ENCODE measurements at regions not wholly inside any gene's neighbourhood (a gene's known extent, or its start where the extent isn't known, plus 50 kb on each side); places are given as distances from the start of the nearest gene placed in this dataset.

- TF ChIP-seq CTCF (IDR thresholded peaks at IDR 0.05; ENCODE audit: extremely low read depth, insufficient read depth, missing control alignments): no peak
- in situ Hi-C loops (cut with MboI; ENCODE audit: low pct_unique_long_range_greater_than_20kb, low sequenced_read_pairs, unreplicated experiment): no loop called here
- no peak for DNase-seq (ENCODE audit: low spot score)
Observed at GRCh38 chr1:238281418-238281817, 390.7 kb upstream of the ZP4 start.

GRCh38 chr1:238279694-238280380 is 389.1 kb upstream of the ZP4 start:
- TF ChIP-seq CTCF (IDR thresholded peaks at IDR 0.05; ENCODE audit: extremely low read depth, insufficient read depth, missing control alignments): no peak
- no peak for DNase-seq (ENCODE audit: low spot score)
- in situ Hi-C loops (cut with MboI; ENCODE audit: low pct_unique_long_range_greater_than_20kb, low sequenced_read_pairs, unreplicated experiment): no loop called here

- no peak for TF ChIP-seq CTCF (IDR thresholded peaks at IDR 0.05; ENCODE audit: extremely low read depth, insufficient read depth, missing control alignments)
- DNase-seq (ENCODE audit: low spot score): no peak
- in situ Hi-C loops (cut with MboI; ENCODE audit: low pct_unique_long_range_greater_than_20kb, low sequenced_read_pairs, unreplicated experiment): no loop called here
Observed at GRCh38 chr1:238272145-238272544, 381.4 kb upstream of the ZP4 start.

GRCh38 chr1:238265866-238266265 is 375.1 kb upstream of the ZP4 start:
- no peak for TF ChIP-seq CTCF (IDR thresholded peaks at IDR 0.05; ENCODE audit: extremely low read depth, insufficient read depth, missing control alignments)
- no peak for DNase-seq (ENCODE audit: low spot score)
- in situ Hi-C loops (cut with MboI; ENCODE audit: low pct_unique_long_range_greater_than_20kb, low sequenced_read_pairs, unreplicated experiment): no loop called here

GRCh38 chr1:238264951-238265350 is 374.2 kb upstream of the ZP4 start:
- no peak for TF ChIP-seq CTCF (IDR thresholded peaks at IDR 0.05; ENCODE audit: extremely low read depth, insufficient read depth, missing control alignments)
- in situ Hi-C loops (cut with MboI; ENCODE audit: low pct_unique_long_range_greater_than_20kb, low sequenced_read_pairs, unreplicated experiment): no loop called here
- no peak for DNase-seq (ENCODE audit: low spot score)

GRCh38 chr1:238258510-238258909 is 367.8 kb upstream of the ZP4 start:
- in situ Hi-C loops (cut with MboI; ENCODE audit: low pct_unique_long_range_greater_than_20kb, low sequenced_read_pairs, unreplicated experiment): no loop called here
- DNase-seq (ENCODE audit: low spot score): no peak
- no peak for TF ChIP-seq CTCF (IDR thresholded peaks at IDR 0.05; ENCODE audit: extremely low read depth, insufficient read depth, missing control alignments)
